ENCODE measurements at regions not wholly inside any gene's neighbourhood (a gene's known extent, or its start where the extent isn't known, plus 50 kb on each side); places are given as distances from the start of the nearest gene placed in this dataset.
"Not testable (repeated sequence)": the region's sequence is repeated elsewhere in the genome, so short reads cannot be mapped to it uniquely, and the experiment has no call there.

DNA sequence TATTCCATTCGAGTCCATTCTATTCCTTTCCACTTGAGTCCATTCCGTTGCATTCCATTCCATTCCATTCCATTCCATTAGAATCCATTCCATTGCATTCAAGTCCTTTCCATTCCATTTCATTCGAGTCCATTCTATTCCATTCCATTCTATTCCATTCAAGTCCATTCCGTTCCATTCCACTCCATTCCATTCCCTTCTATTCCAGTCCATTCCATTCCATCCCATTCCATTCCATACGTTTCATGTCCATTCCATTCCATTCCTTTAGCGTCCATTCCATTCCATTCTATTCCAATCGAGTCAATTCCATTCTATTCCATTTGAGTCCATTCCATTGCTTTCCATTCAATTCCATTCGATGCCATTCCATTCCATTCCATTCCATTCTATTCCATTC is 4804.0 kb upstream of the OR11H1 start:
- not testable (repeated sequence) for H3K4me3 Mint-ChIP-seq; H3K4me1 Mint-ChIP-seq (ENCODE audit: low read depth)
- H3K36me3 Mint-ChIP-seq (ENCODE audit: low read depth) = peaks cover 50% of the 10 kb centered on the region

GRCh38 chr22:10727393-10727792 is 4800.6 kb upstream of the OR11H1 start:
- H3K27ac Mint-ChIP-seq = no peak overlapping the region
- no peaks in the 10 kb centered on the region for H3K4me1 Mint-ChIP-seq (ENCODE audit: low read depth)
- H3K4me3 Mint-ChIP-seq = no peak overlapping the region
- H3K36me3 Mint-ChIP-seq (ENCODE audit: low read depth) = peaks cover 51% of the 10 kb centered on the region
- H3K27me3 Mint-ChIP-seq (ENCODE audit: low read depth) = no peaks in the 10 kb centered on the region
- H3K9me3 Mint-ChIP-seq = peaks cover 89% of the 10 kb centered on the region

More for the DNA sequence above, 4804.0 kb upstream of the OR11H1 start:
- H3K27me3 Mint-ChIP-seq (ENCODE audit: low read depth); H3K27ac Mint-ChIP-seq: not testable (repeated sequence)
- H3K9me3 Mint-ChIP-seq = peaks cover 96% of the 10 kb centered on the region

DNA sequence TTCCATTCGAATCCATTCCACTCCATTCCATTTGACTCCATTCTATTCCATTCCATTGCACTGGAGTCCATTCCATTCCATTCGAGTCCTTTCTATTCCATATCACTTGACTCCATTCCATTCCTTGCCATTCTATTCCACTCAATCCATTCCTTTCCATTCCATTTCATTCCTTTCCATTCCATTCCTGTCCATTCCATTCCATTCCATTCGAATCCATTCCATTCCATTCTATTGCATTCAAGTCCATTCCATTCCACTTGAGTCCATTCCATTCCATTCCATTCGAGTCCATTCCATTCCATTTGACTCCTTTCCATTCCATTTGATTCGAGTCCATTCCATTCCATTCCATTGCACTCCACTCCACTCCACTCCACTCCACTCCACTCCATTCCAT is 4798.0 kb upstream of the OR11H1 start:
- not testable (repeated sequence) for H3K27ac Mint-ChIP-seq
- Mint-ChIP-seq H3K36me3 (ENCODE audit: low read depth) (peaks cover 39% of the 10 kb centered on the region), H3K9me3 (peaks cover 79% of the 10 kb centered on the region)

DNA sequence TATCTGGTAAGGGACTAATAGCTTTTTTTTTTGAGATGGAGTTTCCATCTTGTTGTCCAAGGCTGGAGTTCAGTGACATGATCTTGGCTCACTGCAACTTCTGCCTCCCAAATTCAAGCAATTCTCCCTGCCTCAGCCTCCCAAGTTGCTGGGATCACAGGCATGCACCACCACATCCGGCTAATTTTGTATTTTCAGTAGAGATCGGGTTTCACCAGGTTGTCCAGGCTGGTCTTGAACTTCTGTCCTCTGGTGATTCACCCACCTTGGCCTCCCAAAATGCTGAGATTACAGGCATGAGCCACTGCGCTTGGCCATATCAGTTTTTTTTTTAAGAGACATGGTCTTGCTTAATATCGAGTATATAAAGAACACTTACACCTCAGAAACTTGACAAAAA is 4797.3 kb upstream of the OR11H1 start:
- H3K4me3 Mint-ChIP-seq; H3K4me1 Mint-ChIP-seq (ENCODE audit: low read depth); H3K27me3 Mint-ChIP-seq (ENCODE audit: low read depth); H3K27ac Mint-ChIP-seq: not testable (repeated sequence)
- Mint-ChIP-seq H3K36me3 (ENCODE audit: low read depth) (peaks cover 39% of the 10 kb centered on the region), H3K9me3 (peaks cover 79% of the 10 kb centered on the region)

More for the DNA sequence above, 4798.0 kb upstream of the OR11H1 start:
- H3K4me1 Mint-ChIP-seq (ENCODE audit: low read depth); H3K27me3 Mint-ChIP-seq (ENCODE audit: low read depth); H3K4me3 Mint-ChIP-seq: not testable (repeated sequence)

DNA sequence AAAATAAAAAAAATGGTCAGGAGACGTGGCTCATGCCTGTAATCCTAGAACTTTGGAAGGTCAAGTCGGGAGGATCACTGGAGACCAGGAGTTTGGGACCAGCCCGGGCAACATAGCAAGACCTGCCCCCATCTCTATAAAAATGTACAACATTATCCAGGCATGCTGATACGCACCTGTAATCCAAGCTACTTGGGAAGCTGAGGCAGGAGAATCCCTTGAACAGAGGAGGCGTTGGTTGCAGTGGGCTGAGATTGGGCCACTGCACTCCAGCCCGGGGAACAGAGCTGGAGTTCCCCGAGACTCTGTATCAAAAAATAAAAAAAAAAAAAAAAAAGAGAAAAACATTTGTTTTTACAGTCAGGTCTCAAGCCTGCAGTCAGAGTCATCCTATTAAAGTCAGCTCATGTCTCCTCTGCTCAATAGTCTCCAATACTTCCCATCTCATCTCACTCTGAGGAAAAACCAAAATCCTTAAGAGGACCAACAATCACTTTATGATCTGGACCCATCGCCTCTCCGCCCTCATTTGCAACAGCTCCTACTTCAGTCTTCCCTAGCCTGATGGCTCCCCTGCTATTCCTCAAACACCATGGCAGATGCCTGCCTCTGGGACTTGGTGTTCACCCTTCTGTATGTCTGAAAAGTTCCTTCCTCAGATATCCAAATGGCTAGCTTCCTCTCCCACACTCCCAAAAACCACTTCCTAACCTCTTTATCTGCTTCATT is 4796.6 kb upstream of the OR11H1 start:
- H3K36me3 Mint-ChIP-seq (ENCODE audit: low read depth) = peaks cover 37% of the 10 kb centered on the region
- not testable (repeated sequence) for H3K27ac Mint-ChIP-seq; H3K4me1 Mint-ChIP-seq (ENCODE audit: low read depth); H3K27me3 Mint-ChIP-seq (ENCODE audit: low read depth); H3K4me3 Mint-ChIP-seq
- H3K9me3 Mint-ChIP-seq = peaks cover 73% of the 10 kb centered on the region

DNA sequence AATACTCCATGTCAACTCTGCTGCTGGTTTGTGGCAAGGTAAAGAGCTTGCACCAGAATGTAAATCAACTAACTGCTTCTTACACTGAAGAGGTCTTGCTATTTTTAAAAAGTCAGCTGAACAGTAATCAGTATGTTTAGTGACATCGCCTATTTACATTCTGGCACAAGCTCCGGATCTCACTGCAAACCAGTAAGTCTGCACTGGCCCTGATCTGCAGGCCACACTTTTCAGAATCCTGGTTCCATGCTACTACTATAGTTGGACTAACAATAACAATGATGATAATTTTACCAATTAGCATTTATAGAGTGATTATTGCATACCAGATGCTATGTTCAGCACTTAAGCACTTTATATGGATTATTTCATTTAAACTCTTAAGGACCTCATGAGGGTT is 4792.9 kb upstream of the OR11H1 start:
- H3K36me3 Mint-ChIP-seq (ENCODE audit: low read depth); H3K27ac Mint-ChIP-seq; H3K4me3 Mint-ChIP-seq: not testable (repeated sequence)

GRCh38 chr22:10736879-10737278 is 4791.1 kb upstream of the OR11H1 start:
- not testable (repeated sequence) for H3K36me3 Mint-ChIP-seq (ENCODE audit: low read depth); H3K4me1 Mint-ChIP-seq (ENCODE audit: low read depth); H3K4me3 Mint-ChIP-seq; H3K27me3 Mint-ChIP-seq (ENCODE audit: low read depth); H3K27ac Mint-ChIP-seq
- H3K9me3 Mint-ChIP-seq = peaks cover 71% of the 10 kb centered on the region

More for the DNA sequence above, 4792.9 kb upstream of the OR11H1 start:
- peaks cover 72% of the 10 kb centered on the region for H3K9me3 Mint-ChIP-seq
- not testable (repeated sequence) for H3K27me3 Mint-ChIP-seq (ENCODE audit: low read depth); H3K4me1 Mint-ChIP-seq (ENCODE audit: low read depth)

DNA sequence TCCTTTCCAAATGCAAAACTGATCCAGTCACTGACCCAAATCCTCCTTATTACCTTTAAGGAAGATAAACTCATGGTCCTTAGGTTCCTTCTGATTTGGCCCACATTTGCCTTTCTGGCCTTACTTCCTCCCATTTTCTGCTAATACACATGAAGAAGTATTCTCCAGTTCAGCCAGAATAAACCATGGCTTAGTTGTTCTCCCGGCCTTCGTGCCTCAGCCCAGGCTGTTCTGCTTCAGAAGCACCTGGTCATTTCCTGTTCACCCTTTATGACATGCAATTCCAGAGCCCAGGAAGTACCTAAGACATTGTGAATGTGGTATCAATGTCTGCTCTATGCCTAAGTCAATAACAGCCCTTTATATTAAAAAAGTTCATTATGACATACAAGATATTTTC is 4790.1 kb upstream of the OR11H1 start:
- peaks cover 68% of the 10 kb centered on the region for H3K9me3 Mint-ChIP-seq
- H3K36me3 Mint-ChIP-seq (ENCODE audit: low read depth); H3K4me3 Mint-ChIP-seq; H3K27ac Mint-ChIP-seq; H3K4me1 Mint-ChIP-seq (ENCODE audit: low read depth); H3K27me3 Mint-ChIP-seq (ENCODE audit: low read depth): not testable (repeated sequence)

DNA sequence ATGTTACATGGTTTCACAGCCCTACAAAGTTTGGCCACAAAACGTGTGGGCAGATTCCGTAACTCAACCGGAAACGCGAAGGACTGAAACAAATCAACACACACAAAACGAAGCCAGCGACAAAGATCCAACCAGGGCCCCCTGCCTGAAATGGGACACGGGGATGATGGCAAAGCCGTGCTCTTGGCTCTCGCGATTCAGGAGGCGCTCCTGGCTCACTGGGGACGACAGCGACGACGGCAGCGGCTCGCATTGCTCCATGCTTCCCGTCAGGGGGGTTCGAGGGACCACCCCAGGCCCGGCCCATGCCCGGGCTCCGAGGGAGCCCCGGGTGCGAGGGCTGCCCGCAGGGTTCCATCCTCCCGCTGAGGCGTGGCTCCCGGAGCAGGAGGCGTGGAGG is 4786.8 kb upstream of the OR11H1 start:
- H3K9me3 Mint-ChIP-seq = peaks cover 73% of the 10 kb centered on the region
- H3K4me1 Mint-ChIP-seq (ENCODE audit: low read depth) = no peaks in the 10 kb centered on the region

DNA sequence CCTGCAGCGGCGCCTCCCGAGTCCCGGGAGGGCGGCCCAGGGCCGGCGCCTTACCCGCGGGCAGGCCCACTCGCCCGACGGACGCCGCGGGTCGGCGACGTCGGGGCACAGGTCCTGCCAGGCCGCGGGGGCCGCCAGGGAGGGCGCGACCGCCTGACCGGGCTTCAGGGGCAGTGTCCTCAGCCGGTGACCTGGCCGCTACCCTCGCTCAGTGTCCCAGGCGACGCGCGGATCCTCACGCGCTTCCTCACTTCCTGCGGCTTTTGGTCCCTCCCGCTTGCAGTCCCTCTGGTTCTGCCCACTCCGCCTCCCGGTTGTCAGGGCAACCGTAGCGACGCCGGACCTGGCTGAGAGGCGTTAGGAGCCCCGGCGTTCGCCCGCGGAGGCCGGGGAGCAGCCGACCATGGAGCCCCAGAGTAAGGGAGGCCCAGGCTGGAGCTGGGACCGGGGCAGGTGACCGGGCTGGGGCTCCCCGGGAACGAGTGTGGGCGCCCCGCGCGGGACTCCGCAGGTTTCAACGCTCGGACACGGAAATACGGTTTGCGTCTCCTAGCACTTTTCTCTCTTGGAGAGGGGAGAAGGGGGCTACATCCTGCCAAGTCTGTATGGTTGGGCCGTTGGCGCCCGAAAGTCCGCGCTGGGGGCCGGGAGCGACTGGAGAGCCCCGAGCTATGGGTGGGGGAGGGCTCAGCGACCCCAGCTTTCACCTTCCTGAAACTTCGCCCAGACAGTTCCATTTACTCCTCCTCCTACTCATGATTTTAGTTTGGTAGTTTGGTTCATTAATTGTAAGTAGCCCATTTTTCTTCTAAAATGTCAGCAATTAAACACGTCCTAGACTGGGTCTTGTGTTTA is 4786.0 kb upstream of the OR11H1 start:
- H3K9me3 Mint-ChIP-seq = peaks cover 73% of the 10 kb centered on the region
- H3K27me3 Mint-ChIP-seq (ENCODE audit: low read depth); H3K4me3 Mint-ChIP-seq; H3K4me1 Mint-ChIP-seq (ENCODE audit: low read depth); H3K36me3 Mint-ChIP-seq (ENCODE audit: low read depth); H3K27ac Mint-ChIP-seq: not testable (repeated sequence)

More for the DNA sequence above, 4786.8 kb upstream of the OR11H1 start:
- no peaks in the 10 kb centered on the region for H3K27me3 Mint-ChIP-seq (ENCODE audit: low read depth)
- H3K4me3 Mint-ChIP-seq = no peak overlapping the region
- H3K36me3 Mint-ChIP-seq (ENCODE audit: low read depth) = peaks cover 6% of the 10 kb centered on the region
- no peak overlapping the region for H3K27ac Mint-ChIP-seq

DNA sequence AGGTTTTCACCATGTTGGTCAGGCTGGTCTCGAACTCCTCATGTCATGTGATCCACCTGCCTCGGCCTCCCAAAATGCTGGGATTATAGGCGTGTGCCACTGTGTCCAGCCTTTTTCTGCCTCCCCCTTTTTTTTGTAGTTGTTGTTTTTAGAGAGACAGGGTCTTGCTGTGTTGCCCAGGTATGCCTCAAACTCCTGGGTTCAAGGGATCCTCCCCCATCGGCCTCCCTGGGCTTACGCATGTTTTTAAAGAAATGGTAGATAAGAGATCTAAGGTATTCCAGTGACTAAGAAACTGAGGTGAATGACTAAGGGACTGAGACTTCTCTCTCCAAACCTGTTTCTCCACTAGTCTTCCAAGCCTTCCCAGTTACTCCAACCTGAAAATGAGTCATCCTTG is 4781.6 kb upstream of the OR11H1 start:
- H3K4me1 Mint-ChIP-seq (ENCODE audit: low read depth); H3K27me3 Mint-ChIP-seq (ENCODE audit: low read depth); H3K36me3 Mint-ChIP-seq (ENCODE audit: low read depth); H3K4me3 Mint-ChIP-seq; H3K27ac Mint-ChIP-seq: not testable (repeated sequence)
- H3K9me3 Mint-ChIP-seq = peaks cover 65% of the 10 kb centered on the region

- not testable (repeated sequence) for H3K27ac Mint-ChIP-seq; H3K4me3 Mint-ChIP-seq; H3K27me3 Mint-ChIP-seq (ENCODE audit: low read depth); H3K4me1 Mint-ChIP-seq (ENCODE audit: low read depth); H3K36me3 Mint-ChIP-seq (ENCODE audit: low read depth)
- peaks cover 70% of the 10 kb centered on the region for H3K9me3 Mint-ChIP-seq
These were observed 4780.8 kb upstream of the OR11H1 start for GRCh38 chr22:10747227-10747626.

GRCh38 chr22:10748751-10749150 is 4779.2 kb upstream of the OR11H1 start:
- not testable (repeated sequence) for H3K36me3 Mint-ChIP-seq (ENCODE audit: low read depth); H3K27ac Mint-ChIP-seq; H3K4me3 Mint-ChIP-seq; H3K4me1 Mint-ChIP-seq (ENCODE audit: low read depth); H3K27me3 Mint-ChIP-seq (ENCODE audit: low read depth)
- peaks cover 69% of the 10 kb centered on the region for H3K9me3 Mint-ChIP-seq

DNA sequence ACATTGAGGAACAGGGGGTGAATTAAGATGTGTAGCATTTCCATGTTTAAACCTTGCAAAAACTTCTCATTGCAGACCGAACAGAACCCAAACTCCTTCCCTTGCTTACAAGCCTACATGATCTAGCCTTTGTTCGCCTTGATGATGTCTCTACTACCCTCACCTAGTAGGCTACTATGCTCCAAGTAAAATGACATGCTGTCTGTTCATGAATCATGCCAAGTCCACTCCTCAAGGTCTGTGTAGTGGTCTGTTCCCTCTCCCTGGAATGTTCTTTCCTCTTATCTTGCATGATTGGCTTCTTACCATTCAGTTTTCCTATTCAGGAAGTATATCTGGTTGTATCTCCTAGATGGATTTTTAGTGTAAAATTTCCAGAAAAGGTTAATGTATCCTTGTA is 4778.6 kb upstream of the OR11H1 start:
- H3K36me3 Mint-ChIP-seq (ENCODE audit: low read depth); H3K27ac Mint-ChIP-seq; H3K4me3 Mint-ChIP-seq; H3K27me3 Mint-ChIP-seq (ENCODE audit: low read depth); H3K4me1 Mint-ChIP-seq (ENCODE audit: low read depth): not testable (repeated sequence)
- peaks cover 70% of the 10 kb centered on the region for H3K9me3 Mint-ChIP-seq

DNA sequence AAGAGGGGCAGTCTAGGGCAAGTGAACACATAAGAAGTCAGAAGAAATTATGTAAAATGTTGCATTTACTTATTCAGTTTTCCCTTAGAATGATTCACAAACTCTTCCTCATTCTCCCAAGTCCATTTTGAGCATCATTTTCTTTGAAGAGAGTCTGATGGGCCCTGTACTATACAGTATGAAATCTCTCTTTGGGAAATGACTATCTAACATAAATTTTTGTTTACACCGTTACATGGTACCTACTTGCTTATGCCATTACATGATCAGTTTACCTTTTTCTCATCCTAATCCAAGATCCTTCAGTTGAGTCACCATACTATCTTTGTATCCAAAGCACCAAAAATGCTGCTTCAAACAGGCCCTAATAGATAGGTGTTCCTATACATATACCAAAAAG is 4774.4 kb upstream of the OR11H1 start:
- H3K4me1 Mint-ChIP-seq (ENCODE audit: low read depth); H3K36me3 Mint-ChIP-seq (ENCODE audit: low read depth); H3K27ac Mint-ChIP-seq; H3K4me3 Mint-ChIP-seq; H3K27me3 Mint-ChIP-seq (ENCODE audit: low read depth): not testable (repeated sequence)
- peaks cover 73% of the 10 kb centered on the region for H3K9me3 Mint-ChIP-seq
